Skeletal muscle tissue (tissue), 3 donors: ENCODE measurements at regions not wholly inside any gene's neighbourhood (a gene's known extent, or its start where the extent isn't known, plus 50 kb on each side); places are given as distances from the start of the nearest gene placed in this dataset.
"Not testable (repeated sequence)": the region's sequence is repeated elsewhere in the genome, so short reads cannot be mapped to it uniquely, and the experiment has no call there.

Experiments used
- H3K27ac ChIP-seq: one replicate; pipeline ENCODE4 v1.7.0; 2013; ENCODE audit warnings: mild to moderate bottlenecking, low read depth, low read length, inconsistent platforms
- H3K27me3 ChIP-seq, 3 donors: one replicate each; pipeline ENCODE4 v1.7.0; 2013; ENCODE audit warnings: low read length in 3 of 3; ENCODE audit not compliant: control insufficient read depth in 3 of 3, insufficient read depth in 3 of 3
- H3K36me3 ChIP-seq, 3 donors: one replicate each; pipeline ENCODE4 v1.7.0; 2013; ENCODE audit warnings: low read length in 3 of 3; ENCODE audit not compliant: control insufficient read depth in 3 of 3, insufficient read depth in 3 of 3
- H3K4me1 ChIP-seq, 3 donors: one replicate each; pipeline ENCODE4 v1.7.0; 2013; ENCODE audit warnings: low read length in 3 of 3, mild to moderate bottlenecking in 3 of 3; ENCODE audit not compliant: control insufficient read depth in 3 of 3, insufficient read depth in 3 of 3
- H3K4me3 ChIP-seq, 3 donors: one replicate each; pipeline ENCODE4 v1.7.0; 2013; ENCODE audit warnings: low read length in 3 of 3
- H3K9ac ChIP-seq, 3 donors: one replicate each; pipeline ENCODE4 v1.7.0; 2013; ENCODE audit warnings: low read length in 3 of 3, mild to moderate bottlenecking in 3 of 3, moderate library complexity in 2 of 3, low read depth in 1 of 3
- H3K9me3 ChIP-seq, 3 donors: one replicate each; pipeline ENCODE4 v1.7.0; 2013; ENCODE audit warnings: low read length in 3 of 3; ENCODE audit not compliant: control insufficient read depth in 3 of 3
- donor health status: Osteomylitis.

- Histone ChIP-seq H3K27ac (no peak overlapping the region), H3K36me3 (no peaks in the 10 kb centered on the region), H3K4me1 (peaks cover 2 to 14% (median 4%) of the 10 kb centered on the region in 3 donors), H3K27me3 (no peaks in the 10 kb centered on the region), H3K4me3 (no peak overlapping the region), H3K9ac (no peak overlapping the region), H3K9me3 (no peaks in the 10 kb centered on the region)
Observed at GRCh38 chr4:101649790-101650515, 140.6 kb upstream of the BANK1 start.

- Histone ChIP-seq H3K36me3 (no peaks in the 10 kb centered on the region), H3K4me1 (peaks cover 2 to 14% (median 4%) of the 10 kb centered on the region in 3 donors), H3K9me3 (no peaks in the 10 kb centered on the region)
Observed at GRCh38 chr4:101647710-101648034, 142.9 kb upstream of the BANK1 start.

GRCh38 chr4:101644516-101644915 lies 146.0 kb upstream of the BANK1 start:
- Histone ChIP-seq H3K4me1 (peaks cover 0 to 3% (median 0%) of the 10 kb centered on the region in 3 donors), H3K4me3 (no peak overlapping the region), H3K9me3 (no peaks in the 10 kb centered on the region), H3K27ac (no peak overlapping the region), H3K36me3 (no peaks in the 10 kb centered on the region), H3K27me3 (no peaks in the 10 kb centered on the region), H3K9ac (no peak overlapping the region)

More at GRCh38 chr4:101647710-101648034, 142.9 kb upstream of the BANK1 start:
- H3K4me3 ChIP-seq, result no peak overlapping the region
- H3K27ac ChIP-seq, result no peak overlapping the region
- H3K9ac ChIP-seq, result no peak overlapping the region
- H3K27me3 ChIP-seq, result no peaks in the 10 kb centered on the region

GRCh38 chr4:101643186-101643837 lies 147.2 kb upstream of the BANK1 start:
- no peak overlapping the region for H3K4me3 ChIP-seq
- H3K9me3 ChIP-seq, result no peaks in the 10 kb centered on the region
- no peaks in the 10 kb centered on the region for H3K36me3 ChIP-seq
- no peak overlapping the region for H3K9ac ChIP-seq
- H3K27ac ChIP-seq, result no peak overlapping the region
- H3K27me3 ChIP-seq, result no peaks in the 10 kb centered on the region
- no peaks in the 10 kb centered on the region for H3K4me1 ChIP-seq

- H3K4me3 ChIP-seq, H3K9ac ChIP-seq, H3K36me3 ChIP-seq: not testable (repeated sequence)
Observed at GRCh38 chr4:101632766-101633165, 157.8 kb upstream of the BANK1 start.

GRCh38 chr4:101630319-101630986 lies 160.1 kb upstream of the BANK1 start:
- Histone ChIP-seq H3K27me3 (no peaks in the 10 kb centered on the region), H3K4me3 (no peak overlapping the region), H3K36me3 (no peaks in the 10 kb centered on the region), H3K4me1 (no peaks in the 10 kb centered on the region), H3K27ac (no peak overlapping the region), H3K9me3 (no peaks in the 10 kb centered on the region), H3K9ac (no peak overlapping the region)

More at GRCh38 chr4:101632766-101633165, 157.8 kb upstream of the BANK1 start:
- not testable (repeated sequence) for H3K4me1 ChIP-seq, H3K27ac ChIP-seq, H3K9me3 ChIP-seq, H3K27me3 ChIP-seq

- Histone ChIP-seq H3K36me3 (no peaks in the 10 kb centered on the region), H3K9me3 (no peaks in the 10 kb centered on the region), H3K27me3 (no peaks in the 10 kb centered on the region), H3K4me1 (no peaks in the 10 kb centered on the region), H3K9ac (no peak overlapping the region), H3K27ac (no peak overlapping the region), H3K4me3 (no peak overlapping the region)
Observed at GRCh38 chr4:101621120-101621519, 169.4 kb upstream of the BANK1 start.

- Histone ChIP-seq H3K4me1 (no peaks in the 10 kb centered on the region), H3K36me3 (no peaks in the 10 kb centered on the region), H3K27me3 (no peaks in the 10 kb centered on the region), H3K4me3 (no peak overlapping the region), H3K9ac (no peak overlapping the region), H3K9me3 (no peaks in the 10 kb centered on the region), H3K27ac (no peak overlapping the region)
Observed at GRCh38 chr4:101615652-101616051, 174.9 kb upstream of the BANK1 start.

- H3K36me3 ChIP-seq, H3K9me3 ChIP-seq, H3K27me3 ChIP-seq, H3K9ac ChIP-seq, H3K4me1 ChIP-seq, H3K4me3 ChIP-seq, H3K27ac ChIP-seq: not testable (repeated sequence)
Observed at GRCh38 chr4:101606989-101607388, 183.5 kb upstream of the BANK1 start.

GRCh38 chr4:101604976-101605375 lies 185.6 kb upstream of the BANK1 start:
- H3K27ac ChIP-seq, result no peak overlapping the region
- no peak overlapping the region for H3K4me3 ChIP-seq
- no peaks in the 10 kb centered on the region for H3K36me3 ChIP-seq
- H3K27me3 ChIP-seq, result no peaks in the 10 kb centered on the region
- no peaks in the 10 kb centered on the region for H3K9me3 ChIP-seq
- H3K9ac ChIP-seq, result no peak overlapping the region
- H3K4me1 ChIP-seq, result no peaks in the 10 kb centered on the region
